ENCODE measurements at regions not wholly inside any gene's neighbourhood (a gene's known extent, or its start where the extent isn't known, plus 50 kb on each side); places are given as distances from the start of the nearest gene placed in this dataset.
"Not testable (repeated sequence)": the region's sequence is repeated elsewhere in the genome, so short reads cannot be mapped to it uniquely, and the experiment has no call there.

GRCh38 chr20:26268762-26269161, 572.1 kb upstream of the ZNF337 start:
- not testable (repeated sequence) for H3K9ac ChIP-seq (ENCODE audit: low read length); H3K36me3 ChIP-seq (ENCODE audit: control insufficient read depth, insufficient read depth, low read length); H3K4me3 ChIP-seq (ENCODE audit: low read length); H3K4me1 ChIP-seq (ENCODE audit: control insufficient read depth, insufficient read depth, low read length); H3K27ac ChIP-seq (ENCODE audit: low read depth, low read length); H3K27me3 ChIP-seq (ENCODE audit: control insufficient read depth, insufficient read depth, low read length)

GRCh38 chr20:26260925-26261324, 564.3 kb upstream of the ZNF337 start:
- H3K4me3 ChIP-seq (ENCODE audit: low read length); H3K27me3 ChIP-seq (ENCODE audit: control insufficient read depth, insufficient read depth, low read length); H3K9ac ChIP-seq (ENCODE audit: low read length); H3K27ac ChIP-seq (ENCODE audit: low read depth, low read length); H3K36me3 ChIP-seq (ENCODE audit: control insufficient read depth, insufficient read depth, low read length); H3K4me1 ChIP-seq (ENCODE audit: control insufficient read depth, insufficient read depth, low read length): not testable (repeated sequence)

DNA sequence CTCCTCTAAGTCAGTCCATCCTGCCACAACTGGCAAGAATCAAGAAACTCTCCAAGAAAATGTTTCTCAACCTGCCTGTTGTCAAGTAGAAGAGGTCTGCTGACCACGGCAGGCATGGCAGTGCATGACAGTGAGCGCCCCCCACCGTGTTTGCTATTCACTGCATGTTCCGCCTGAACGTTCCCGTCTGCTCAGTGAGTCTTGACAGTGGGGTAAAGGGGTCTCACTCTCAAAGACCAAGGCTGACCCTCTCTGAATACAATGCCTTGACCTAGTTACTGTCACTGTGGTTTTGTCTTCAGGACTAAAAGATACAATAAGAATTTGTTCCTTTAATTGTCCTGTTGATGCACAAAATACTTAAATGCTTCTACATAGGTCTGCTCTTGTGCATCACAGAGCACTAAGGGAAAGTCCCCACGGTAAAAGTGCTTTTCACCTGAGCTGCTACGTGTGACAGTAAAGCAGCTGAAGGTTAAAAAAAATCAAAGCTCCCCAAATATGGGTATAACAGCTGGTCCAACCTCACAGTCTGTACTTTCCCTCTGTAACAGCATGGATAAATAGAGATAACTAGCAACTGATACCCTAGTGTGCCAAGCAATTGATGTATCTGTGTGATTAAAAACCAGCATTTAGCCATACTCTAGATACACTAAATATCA, 555.8 kb upstream of the ZNF337 start:
- not testable (repeated sequence) for H3K27me3 ChIP-seq (ENCODE audit: control insufficient read depth, insufficient read depth, low read length); H3K4me1 ChIP-seq (ENCODE audit: control insufficient read depth, insufficient read depth, low read length); H3K9ac ChIP-seq (ENCODE audit: low read length); H3K4me3 ChIP-seq (ENCODE audit: low read length); H3K36me3 ChIP-seq (ENCODE audit: control insufficient read depth, insufficient read depth, low read length); H3K27ac ChIP-seq (ENCODE audit: low read depth, low read length)

GRCh38 chr20:26251376-26251775, 554.7 kb upstream of the ZNF337 start:
- H3K4me3 ChIP-seq (ENCODE audit: low read length); H3K27me3 ChIP-seq (ENCODE audit: control insufficient read depth, insufficient read depth, low read length); H3K27ac ChIP-seq (ENCODE audit: low read depth, low read length); H3K4me1 ChIP-seq (ENCODE audit: control insufficient read depth, insufficient read depth, low read length); H3K9ac ChIP-seq (ENCODE audit: low read length); H3K36me3 ChIP-seq (ENCODE audit: control insufficient read depth, insufficient read depth, low read length): not testable (repeated sequence)

DNA sequence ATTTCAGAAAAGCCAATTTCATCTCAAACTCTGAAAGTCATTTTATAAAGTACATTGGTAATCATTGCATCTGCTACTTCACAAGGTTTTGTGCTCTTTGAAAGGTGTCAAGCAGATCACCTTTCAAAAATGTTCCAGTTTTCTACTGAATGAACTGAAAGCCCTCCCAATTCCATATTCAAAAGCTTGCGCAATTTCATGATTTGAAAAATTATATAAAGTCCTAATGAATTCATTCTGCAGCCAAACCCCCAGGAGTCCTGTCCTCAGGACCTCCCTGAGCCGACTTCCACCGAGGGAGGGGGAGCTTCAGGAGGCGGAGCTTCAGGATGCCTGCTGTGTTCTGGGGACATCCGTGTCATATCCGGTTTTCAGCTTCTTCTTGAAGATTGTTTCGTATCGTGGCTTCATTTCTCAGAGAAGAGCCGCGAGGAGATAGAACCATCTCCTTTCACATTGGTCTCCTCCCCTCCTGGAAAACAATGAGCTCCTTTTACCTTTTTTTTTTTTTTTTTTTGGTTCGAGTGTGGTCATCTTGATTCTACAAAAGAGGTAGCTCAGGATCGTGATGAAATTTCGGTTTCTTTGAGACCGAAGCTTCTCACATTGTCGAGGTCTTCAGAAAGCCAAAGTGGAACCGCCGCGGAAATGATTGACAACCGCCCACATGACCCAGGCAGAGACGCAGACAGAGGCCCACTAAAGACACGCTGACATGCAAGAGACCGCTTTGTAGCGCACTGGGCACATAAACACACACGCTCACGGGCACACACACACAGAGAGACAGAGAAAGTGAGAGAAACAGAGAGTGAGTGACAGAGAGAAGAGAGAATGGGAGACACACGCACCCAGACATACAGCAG, 553.8 kb upstream of the ZNF337 start:
- H3K27ac ChIP-seq (ENCODE audit: low read depth, low read length); H3K4me3 ChIP-seq (ENCODE audit: low read length); H3K27me3 ChIP-seq (ENCODE audit: control insufficient read depth, insufficient read depth, low read length); H3K4me1 ChIP-seq (ENCODE audit: control insufficient read depth, insufficient read depth, low read length); H3K9ac ChIP-seq (ENCODE audit: low read length); H3K36me3 ChIP-seq (ENCODE audit: control insufficient read depth, insufficient read depth, low read length): not testable (repeated sequence)

GRCh38 chr20:26243731-26244130, 547.1 kb upstream of the ZNF337 start:
- Histone ChIP-seq H3K4me1 (ENCODE audit: control insufficient read depth, insufficient read depth, low read length) (no peaks in the 10 kb centered on the region), H3K9ac (ENCODE audit: low read length) (no peak overlapping the region), H3K27me3 (ENCODE audit: control insufficient read depth, insufficient read depth, low read length) (no peaks in the 10 kb centered on the region), H3K4me3 (ENCODE audit: low read length) (no peak overlapping the region), H3K36me3 (ENCODE audit: control insufficient read depth, insufficient read depth, low read length) (no peaks in the 10 kb centered on the region), H3K27ac (ENCODE audit: low read depth, low read length) (no peak overlapping the region)

- not testable (repeated sequence) for H3K27ac ChIP-seq (ENCODE audit: low read depth, low read length); H3K9ac ChIP-seq (ENCODE audit: low read length); H3K4me1 ChIP-seq (ENCODE audit: control insufficient read depth, insufficient read depth, low read length); H3K4me3 ChIP-seq (ENCODE audit: low read length); H3K36me3 ChIP-seq (ENCODE audit: control insufficient read depth, insufficient read depth, low read length); H3K27me3 ChIP-seq (ENCODE audit: control insufficient read depth, insufficient read depth, low read length)
These were observed 524.0 kb upstream of the ZNF337 start for GRCh38 chr20:26220609-26221008.

DNA sequence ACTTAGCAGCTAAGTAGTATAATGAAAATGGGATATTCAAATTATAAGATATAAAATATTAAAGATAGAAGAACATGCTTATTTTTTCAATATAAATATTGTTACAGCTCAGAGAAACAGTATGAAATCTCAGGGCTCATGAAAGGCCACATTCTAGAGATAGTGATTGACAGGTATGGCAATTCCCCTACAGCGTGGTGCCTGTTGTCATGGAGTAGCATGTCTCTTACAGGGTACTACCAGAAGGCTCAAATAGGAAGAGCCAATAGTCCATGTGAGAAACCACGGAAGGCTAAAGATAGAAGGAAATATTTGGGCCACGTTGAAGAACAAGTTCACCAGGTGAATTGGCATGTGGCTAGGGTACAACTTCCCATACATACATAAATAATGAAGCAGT, 522.9 kb upstream of the ZNF337 start:
- H3K9ac ChIP-seq (ENCODE audit: low read length); H3K4me3 ChIP-seq (ENCODE audit: low read length); H3K27me3 ChIP-seq (ENCODE audit: control insufficient read depth, insufficient read depth, low read length); H3K27ac ChIP-seq (ENCODE audit: low read depth, low read length); H3K4me1 ChIP-seq (ENCODE audit: control insufficient read depth, insufficient read depth, low read length); H3K36me3 ChIP-seq (ENCODE audit: control insufficient read depth, insufficient read depth, low read length): not testable (repeated sequence)

DNA sequence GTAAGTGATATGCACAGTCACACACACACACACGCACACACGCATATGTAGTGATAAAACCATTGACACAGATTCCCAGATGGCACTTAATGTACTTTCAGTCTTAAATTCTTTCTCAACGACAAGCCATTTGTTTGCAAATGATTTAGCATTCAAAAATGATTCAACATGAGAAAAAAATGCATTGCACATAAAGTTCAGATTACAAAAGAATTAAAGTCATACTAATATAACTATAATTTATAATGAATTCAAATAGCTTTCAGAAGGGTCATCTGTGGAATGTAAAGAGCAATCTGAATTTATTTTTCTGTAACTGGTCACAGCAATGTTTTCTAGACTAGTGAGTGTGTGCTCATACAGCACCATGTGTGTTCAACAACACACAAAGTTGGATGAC, 521.6 kb upstream of the ZNF337 start:
- Histone ChIP-seq H3K4me3 (ENCODE audit: low read length) (no peak overlapping the region), H3K27me3 (ENCODE audit: control insufficient read depth, insufficient read depth, low read length) (no peaks in the 10 kb centered on the region), H3K4me1 (ENCODE audit: control insufficient read depth, insufficient read depth, low read length) (no peaks in the 10 kb centered on the region), H3K9ac (ENCODE audit: low read length) (no peak overlapping the region), H3K36me3 (ENCODE audit: control insufficient read depth, insufficient read depth, low read length) (no peaks in the 10 kb centered on the region), H3K27ac (ENCODE audit: low read depth, low read length) (no peak overlapping the region)

DNA sequence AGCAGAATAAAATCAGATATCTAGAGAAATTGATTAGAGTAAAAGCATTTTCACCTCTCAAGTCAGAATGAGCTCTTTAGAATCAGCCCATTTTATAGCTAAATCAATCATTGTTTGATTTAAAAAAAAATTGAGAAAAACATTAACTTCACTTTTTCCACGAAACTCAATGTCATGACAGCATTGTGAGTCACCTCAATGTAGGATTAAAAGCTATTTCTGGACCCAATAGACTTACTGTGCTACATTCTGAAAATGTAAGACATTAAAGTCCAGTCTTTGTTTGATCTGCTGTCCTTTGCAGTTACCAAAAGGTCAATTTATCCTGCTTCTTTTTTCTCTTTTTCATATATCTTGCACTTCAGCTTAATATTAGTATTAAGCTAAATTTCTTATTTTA, 519.4 kb upstream of the ZNF337 start:
- Histone ChIP-seq H3K27me3 (ENCODE audit: control insufficient read depth, insufficient read depth, low read length) (no peaks in the 10 kb centered on the region), H3K9ac (ENCODE audit: low read length) (no peak overlapping the region), H3K36me3 (ENCODE audit: control insufficient read depth, insufficient read depth, low read length) (no peaks in the 10 kb centered on the region), H3K4me1 (ENCODE audit: control insufficient read depth, insufficient read depth, low read length) (no peaks in the 10 kb centered on the region), H3K4me3 (ENCODE audit: low read length) (no peak overlapping the region), H3K27ac (ENCODE audit: low read depth, low read length) (no peak overlapping the region)

DNA sequence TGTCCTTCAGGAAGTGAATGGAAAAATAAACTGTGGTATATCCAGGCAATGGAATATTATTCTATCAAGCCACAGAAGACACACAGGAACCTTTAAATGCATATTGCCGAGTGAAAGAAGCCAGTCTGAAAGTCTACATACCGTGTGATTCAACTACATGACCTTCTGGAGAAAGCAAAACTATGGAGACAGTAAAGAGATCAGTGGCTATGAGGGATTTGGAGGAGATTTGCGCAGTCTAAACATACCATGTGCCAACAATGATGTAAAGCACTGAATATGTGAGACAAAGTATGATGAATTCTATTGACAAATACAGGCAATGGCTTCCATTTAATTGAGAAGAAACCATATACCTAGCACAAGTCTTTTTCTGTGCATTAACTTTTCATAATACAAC, 518.3 kb upstream of the ZNF337 start:
- no peak overlapping the region for H3K4me3 ChIP-seq (ENCODE audit: low read length)
- H3K36me3 ChIP-seq (ENCODE audit: control insufficient read depth, insufficient read depth, low read length), result no peaks in the 10 kb centered on the region
- no peak overlapping the region for H3K27ac ChIP-seq (ENCODE audit: low read depth, low read length)

DNA sequence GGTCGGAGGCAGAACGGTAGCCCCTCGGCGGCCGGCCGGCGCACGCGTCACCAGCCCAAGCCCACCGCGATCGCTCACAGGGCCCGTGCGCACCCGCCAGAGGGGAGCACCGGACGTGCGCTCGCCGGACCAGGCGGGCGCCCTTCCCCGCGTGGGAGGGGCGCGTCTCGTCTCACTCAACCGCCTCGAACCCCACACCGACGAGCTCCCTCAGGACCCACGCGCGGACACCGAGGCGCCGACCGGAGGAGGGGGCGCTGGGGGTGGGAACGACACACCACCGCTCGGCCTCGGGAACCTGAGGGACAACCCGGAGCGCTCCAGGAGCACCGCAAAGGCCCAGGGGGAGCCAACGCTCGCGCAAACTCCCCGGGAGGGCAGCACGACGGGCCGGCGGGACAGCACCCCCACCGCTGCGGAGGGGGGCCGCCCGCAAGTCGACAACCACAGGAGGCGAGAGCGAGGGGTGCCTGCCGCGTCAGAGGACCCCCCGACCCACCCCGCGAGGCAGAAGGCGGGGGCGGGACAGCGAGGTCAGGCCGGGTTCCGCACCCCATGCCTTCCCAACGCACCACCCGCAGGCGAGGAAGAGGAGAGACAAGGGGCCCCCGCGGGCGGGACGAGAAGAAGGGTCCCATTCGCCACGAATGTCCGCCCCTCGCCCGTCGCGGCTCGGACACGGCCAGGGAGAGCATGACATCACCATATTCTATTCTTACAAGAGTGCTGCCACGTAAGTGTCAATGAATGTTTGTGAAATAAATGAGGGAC, 512.7 kb upstream of the ZNF337 start:
- Histone ChIP-seq H3K36me3 (ENCODE audit: control insufficient read depth, insufficient read depth, low read length) (no peaks in the 10 kb centered on the region), H3K27ac (ENCODE audit: low read depth, low read length) (no peak overlapping the region), H3K9ac (ENCODE audit: low read length) (no peak overlapping the region), H3K4me1 (ENCODE audit: control insufficient read depth, insufficient read depth, low read length) (no peaks in the 10 kb centered on the region), H3K27me3 (ENCODE audit: control insufficient read depth, insufficient read depth, low read length) (peaks cover 2% of the 10 kb centered on the region), H3K4me3 (ENCODE audit: low read length) (no peak overlapping the region)

More for the DNA sequence above, 518.3 kb upstream of the ZNF337 start:
- Histone ChIP-seq H3K9ac (ENCODE audit: low read length) (no peak overlapping the region), H3K27me3 (ENCODE audit: control insufficient read depth, insufficient read depth, low read length) (no peaks in the 10 kb centered on the region), H3K4me1 (ENCODE audit: control insufficient read depth, insufficient read depth, low read length) (no peaks in the 10 kb centered on the region)
